ENCODE measurements at regions not wholly inside any gene's neighbourhood (a gene's known extent, or its start where the extent isn't known, plus 50 kb on each side); places are given as distances from the start of the nearest gene placed in this dataset.

GRCh38 chr3:176352716-176353334 is 844.5 kb downstream of the TBL1XR1 start:
- no peak for TF ChIP-seq CTCF (IDR thresholded peaks at IDR 0.05; ENCODE audit: insufficient read depth, low read length, poor library complexity, severe bottlenecking)
- DNase-seq (ENCODE audit: extremely low read depth, insufficient read length), result no peak

GRCh38 chr3:176351408-176351807 is 845.9 kb downstream of the TBL1XR1 start:
- Histone ChIP-seq H3K27me3 (replicated peaks; ENCODE audit: control insufficient read depth, insufficient read depth, low read length) (no peaks in the 10 kb centered on the region), H3K4me3 (replicated peaks; ENCODE audit: low read depth, low read length) (no peak overlapping the region), H3K36me3 (ENCODE audit: control insufficient read depth, insufficient read depth, low read length) (no peaks in the 10 kb centered on the region)
- no peak for DNase-seq (ENCODE audit: extremely low read depth, insufficient read length)
- TF ChIP-seq CTCF (IDR thresholded peaks at IDR 0.05; ENCODE audit: insufficient read depth, low read length, poor library complexity, severe bottlenecking), result no peak

More at GRCh38 chr3:176352716-176353334, 844.5 kb downstream of the TBL1XR1 start:
- Histone ChIP-seq H3K4me3 (replicated peaks; ENCODE audit: low read depth, low read length) (no peak overlapping the region), H3K27me3 (replicated peaks; ENCODE audit: control insufficient read depth, insufficient read depth, low read length) (no peaks in the 10 kb centered on the region), H3K36me3 (ENCODE audit: control insufficient read depth, insufficient read depth, low read length) (no peaks in the 10 kb centered on the region)

DNA sequence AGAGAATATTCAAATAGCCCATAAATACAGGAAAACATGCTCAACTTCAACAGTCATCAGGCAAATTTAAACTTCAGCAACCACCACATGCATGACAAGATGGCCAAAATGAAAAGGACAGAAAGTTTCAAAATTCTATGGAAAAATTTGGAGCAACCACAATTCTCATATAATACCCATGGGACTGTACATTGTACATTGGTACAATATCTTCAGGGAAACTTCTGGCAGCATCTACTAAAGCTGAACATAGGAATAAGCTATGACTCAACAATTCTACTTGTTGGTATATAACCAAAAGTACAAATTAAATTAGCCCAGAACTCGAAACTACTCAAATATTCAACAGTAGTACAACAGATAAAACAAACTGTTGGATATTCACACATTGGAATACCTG is 847.6 kb downstream of the TBL1XR1 start:
- H3K36me3 ChIP-seq (ENCODE audit: control insufficient read depth, insufficient read depth, low read length), result no peaks in the 10 kb centered on the region
- no peak for DNase-seq (ENCODE audit: extremely low read depth, insufficient read length)
- no peak overlapping the region for H3K4me3 ChIP-seq (replicated peaks; ENCODE audit: low read depth, low read length)
- H3K27me3 ChIP-seq (replicated peaks; ENCODE audit: control insufficient read depth, insufficient read depth, low read length), result no peaks in the 10 kb centered on the region
- TF ChIP-seq CTCF (IDR thresholded peaks at IDR 0.05; ENCODE audit: insufficient read depth, low read length, poor library complexity, severe bottlenecking), result no peak

DNA sequence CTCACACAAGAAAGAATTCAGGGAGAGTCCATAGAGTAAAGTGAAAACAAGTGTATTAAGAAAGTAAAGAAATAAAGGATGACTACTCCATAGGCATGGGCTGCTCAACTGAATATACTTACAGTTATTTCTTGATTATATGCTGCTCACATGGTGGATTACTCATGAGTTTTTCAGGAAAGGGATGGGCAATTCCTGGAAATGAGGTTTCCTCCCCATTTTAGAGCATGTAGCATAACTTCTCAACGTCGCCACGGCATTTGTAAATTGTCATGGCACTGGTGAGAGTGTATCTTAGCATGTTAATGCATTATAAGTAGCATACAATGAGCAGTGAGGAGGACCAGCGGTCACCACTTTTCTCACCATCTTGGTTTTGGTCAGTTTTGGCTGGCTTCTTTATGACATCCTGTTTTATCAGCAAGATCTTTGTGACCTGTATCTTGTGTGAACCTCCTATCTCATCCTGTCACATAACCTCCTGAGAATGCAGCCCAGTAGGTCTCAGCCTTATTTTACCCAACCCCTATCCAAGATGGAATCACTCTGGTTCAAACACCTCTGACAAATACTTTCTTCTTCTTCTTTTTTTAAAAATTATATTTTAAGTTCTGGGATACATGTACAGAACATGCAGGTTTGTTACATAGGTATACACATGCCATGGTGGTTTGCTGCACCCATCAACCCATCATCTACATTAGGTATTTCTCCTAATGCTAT is 849.7 kb downstream of the TBL1XR1 start:
- H3K4me3 ChIP-seq (replicated peaks; ENCODE audit: low read depth, low read length), result no peak overlapping the region
- no peaks in the 10 kb centered on the region for H3K36me3 ChIP-seq (ENCODE audit: control insufficient read depth, insufficient read depth, low read length)
- no peak for DNase-seq (ENCODE audit: extremely low read depth, insufficient read length)
- H3K27me3 ChIP-seq (replicated peaks; ENCODE audit: control insufficient read depth, insufficient read depth, low read length), result no peaks in the 10 kb centered on the region
- no peak for TF ChIP-seq CTCF (IDR thresholded peaks at IDR 0.05; ENCODE audit: insufficient read depth, low read length, poor library complexity, severe bottlenecking)

- Histone ChIP-seq H3K36me3 (ENCODE audit: control insufficient read depth, insufficient read depth, low read length) (no peaks in the 10 kb centered on the region), H3K4me3 (replicated peaks; ENCODE audit: low read depth, low read length) (no peak overlapping the region), H3K27me3 (replicated peaks; ENCODE audit: control insufficient read depth, insufficient read depth, low read length) (no peaks in the 10 kb centered on the region)
- no peak for DNase-seq (ENCODE audit: extremely low read depth, insufficient read length)
- no peak for TF ChIP-seq CTCF (IDR thresholded peaks at IDR 0.05; ENCODE audit: insufficient read depth, low read length, poor library complexity, severe bottlenecking)
Measured at GRCh38 chr3:176341963-176342362, 855.3 kb downstream of the TBL1XR1 start.
